ENCODE measurements at regions not wholly inside any gene's neighbourhood (a gene's known extent, or its start where the extent isn't known, plus 50 kb on each side); places are given as distances from the start of the nearest gene placed in this dataset.
"Not testable (repeated sequence)": the region's sequence is repeated elsewhere in the genome, so short reads cannot be mapped to it uniquely, and the experiment has no call there.

GRCh38 chr1:29427614-29428279 is 191.4 kb downstream of the PTPRU start:
- DNase-seq (ENCODE audit: low read depth in 2 of 2), result no peak

GRCh38 chr1:29426701-29427279 is 190.5 kb downstream of the PTPRU start:
- DNase-seq (ENCODE audit: low read depth in 2 of 2), result no peak

GRCh38 chr1:29425631-29426030 is 189.3 kb downstream of the PTPRU start:
- DNase-seq (ENCODE audit: low read depth in 2 of 2), result no peak

GRCh38 chr1:29424266-29424665 is 187.9 kb downstream of the PTPRU start:
- no peak for DNase-seq (ENCODE audit: low read depth in 2 of 2)

- DNase-seq (ENCODE audit: low read depth in 2 of 2), result no peak
Measured at GRCh38 chr1:29420202-29420601, 183.9 kb downstream of the PTPRU start.

- no peak for DNase-seq (ENCODE audit: low read depth in 2 of 2)
Measured at GRCh38 chr1:29417971-29418370, 181.6 kb downstream of the PTPRU start.

GRCh38 chr1:29417147-29417858 is 181.0 kb downstream of the PTPRU start:
- DNase-seq (ENCODE audit: low read depth in 2 of 2), result no peak

- no peak for DNase-seq (ENCODE audit: low read depth in 2 of 2)
Measured at GRCh38 chr1:29416267-29417146, 180.2 kb downstream of the PTPRU start.

- no peak for DNase-seq (ENCODE audit: low read depth in 2 of 2)
Measured at GRCh38 chr1:29415861-29416260, 179.5 kb downstream of the PTPRU start.

GRCh38 chr1:29415156-29415830 is 179.0 kb downstream of the PTPRU start:
- DNase-seq (ENCODE audit: low read depth in 2 of 2), result no peak

- no peak for DNase-seq (ENCODE audit: low read depth in 2 of 2)
Measured at GRCh38 chr1:29414086-29414485, 177.8 kb downstream of the PTPRU start.

GRCh38 chr1:29413661-29414060 is 177.3 kb downstream of the PTPRU start:
- DNase-seq (ENCODE audit: low read depth in 2 of 2), result no peak

GRCh38 chr1:29412591-29412990 is 176.3 kb downstream of the PTPRU start:
- no peak for DNase-seq (ENCODE audit: low read depth in 2 of 2)

GRCh38 chr1:29410476-29410875 is 174.2 kb downstream of the PTPRU start:
- no peak for DNase-seq (ENCODE audit: low read depth in 2 of 2)

- no peak for DNase-seq (ENCODE audit: low read depth in 2 of 2)
Measured at GRCh38 chr1:29409616-29410015, 173.3 kb downstream of the PTPRU start.

GRCh38 chr1:29408831-29409605 is 172.7 kb downstream of the PTPRU start:
- DNase-seq (ENCODE audit: low read depth in 2 of 2), result no peak

- DNase-seq (ENCODE audit: low read depth in 2 of 2), result no peak
Measured at GRCh38 chr1:29406814-29407213, 170.5 kb downstream of the PTPRU start.

- DNase-seq (ENCODE audit: low read depth in 2 of 2), result not testable (repeated sequence)
Measured at GRCh38 chr1:29400203-29400602, 163.9 kb downstream of the PTPRU start.

- DNase-seq (ENCODE audit: low read depth in 2 of 2), result no peak
Measured at GRCh38 chr1:29399465-29399864, 163.1 kb downstream of the PTPRU start.

GRCh38 chr1:29398431-29398830 is 162.1 kb downstream of the PTPRU start:
- DNase-seq (ENCODE audit: low read depth in 2 of 2), result no peak

GRCh38 chr1:29397981-29398380 is 161.7 kb downstream of the PTPRU start:
- DNase-seq (ENCODE audit: low read depth in 2 of 2), result no peak
